PFSK-1 (cell line): ENCODE measurements at regions not wholly inside any gene's neighbourhood (a gene's known extent, or its start where the extent isn't known, plus 50 kb on each side); places are given as distances from the start of the nearest gene placed in this dataset.

ENCODE experiments used
- FOXP2 ChIP-seq: optimal IDR thresholded peaks from 2 replicates; pipeline ENCODE3; 2011; ENCODE audit warnings: borderline replicate concordance, control low read depth, inconsistent platforms; ENCODE audit not compliant: insufficient read depth; ENCODE audit errors: extremely low read length, extremely low read depth
- POLR2AphosphoS5 ChIP-seq: IDR thresholded peaks from 2 replicates; pipeline ENCODE4 v1.6.1; 2012; ENCODE audit warnings: low read depth, mild to moderate bottlenecking, control low read depth, low read length, moderate library complexity
- SIN3A ChIP-seq: IDR thresholded peaks from 2 replicates; pipeline ENCODE4 v1.6.1; 2012; ENCODE audit warnings: mild to moderate bottlenecking, low read length, moderate library complexity, borderline replicate concordance; ENCODE audit not compliant: insufficient read depth
- TAF1 ChIP-seq: IDR thresholded peaks from 2 replicates; pipeline ENCODE4 v1.6.1; 2012; ENCODE audit warnings: low read length, control low read depth, borderline replicate concordance; ENCODE audit not compliant: insufficient read depth

DNA sequence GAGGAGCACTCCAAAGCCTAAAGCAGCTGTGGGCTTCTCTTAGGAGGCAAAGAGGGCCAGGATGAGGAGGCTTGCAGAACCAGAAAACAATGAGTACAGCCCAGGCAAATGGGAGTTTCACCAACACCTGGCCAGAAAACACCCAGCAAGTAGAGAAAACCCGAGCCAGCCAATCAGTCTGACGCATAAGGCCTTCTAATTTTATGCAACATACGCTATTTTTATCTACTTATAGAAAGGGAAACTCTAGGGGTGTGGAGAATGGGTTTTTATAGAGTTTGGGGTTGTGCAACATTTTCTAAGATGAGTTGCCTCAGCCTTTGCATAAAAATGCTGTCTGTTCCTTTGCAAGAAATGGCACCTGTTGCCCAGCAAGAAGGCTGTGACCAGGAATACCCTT lies 529.0 kb upstream of the CDH5 start:
- TF ChIP-seq SIN3A = no peak
- no peak for TF ChIP-seq POLR2AphosphoS5
- no peak for TF ChIP-seq FOXP2
- no peak for TF ChIP-seq TAF1
